ENCODE measurements at regions not wholly inside any gene's neighbourhood (a gene's known extent, or its start where the extent isn't known, plus 50 kb on each side); places are given as distances from the start of the nearest gene placed in this dataset.

- H3K4me1 ChIP-seq (ENCODE audit: control insufficient read depth, extremely low read depth, insufficient read depth, low read length), result peaks cover 4% of the 10 kb centered on the region
- no peaks in the 10 kb centered on the region for H3K79me2 ChIP-seq (ENCODE audit: control insufficient read depth, insufficient read depth, low read length)
- H3K9me3 ChIP-seq (ENCODE audit: control insufficient read depth, low read depth, low read length), result no peaks in the 10 kb centered on the region
- no peaks in the 10 kb centered on the region for H3K9me1 ChIP-seq (ENCODE audit: control insufficient read depth, extremely low read depth, insufficient read depth, low read length)
- peaks cover 3% of the 10 kb centered on the region for H3K27me3 ChIP-seq (ENCODE audit: control insufficient read depth, extremely low read depth, insufficient read depth, low read length)
- dilution Hi-C loops (cut with MboI; ENCODE audit: extremely low pct_ligation_motif_present, low sequenced_read_pairs), result no loop called here
- H4K20me1 ChIP-seq (ENCODE audit: control insufficient read depth, extremely low read depth, insufficient read depth, low read length), result no peaks in the 10 kb centered on the region
- FAIRE-seq, result no peak
- H3K4me3 ChIP-seq (ENCODE audit: control insufficient read depth in 2 of 3, extremely low read depth in 1 of 3, insufficient read depth in 2 of 3, low read depth in 1 of 3, low read length in 3 of 3), result no peak overlapping the region
- no peaks in the 10 kb centered on the region for H3K36me3 ChIP-seq (ENCODE audit: control insufficient read depth in 2 of 2, extremely low read depth in 1 of 2, insufficient read depth in 2 of 2, low read length in 2 of 2)
- no peak for DNase-seq (ENCODE audit: low read depth, low spot score)
- no peak overlapping the region for H3K4me2 ChIP-seq (ENCODE audit: control insufficient read depth, extremely low read depth, insufficient read depth, low read depth, low read length)
- TF ChIP-seq CTCF (optimal IDR thresholded peaks at IDR 0.05 in 1 of 3, IDR thresholded peaks at IDR 0.05 in 1 of 3, conservative IDR thresholded peaks at IDR 0.05 in 1 of 3; ENCODE audit: extremely low read depth in 1 of 3, insufficient read depth in 2 of 3, low read length in 3 of 3) (no peak), EZH2 (IDR thresholded peaks at IDR 0.05; ENCODE audit: low read length) (no peak)
- no peak overlapping the region for H3K9ac ChIP-seq (ENCODE audit: control insufficient read depth, extremely low read depth, insufficient read depth, low read length)
- H3K27ac ChIP-seq (ENCODE audit: control insufficient read depth, insufficient read depth, low read length), result no peak overlapping the region
- no peak overlapping the region for H2AFZ ChIP-seq (ENCODE audit: control insufficient read depth, low read length)
Observed at GRCh38 chr1:34324879-34325440, 148.3 kb downstream of the C1orf94 start.

- Histone ChIP-seq H3K4me3 (ENCODE audit: control insufficient read depth in 2 of 3, extremely low read depth in 1 of 3, insufficient read depth in 2 of 3, low read depth in 1 of 3, low read length in 3 of 3) (no peak overlapping the region), H3K9ac (ENCODE audit: control insufficient read depth, extremely low read depth, insufficient read depth, low read length) (no peak overlapping the region), H3K27ac (ENCODE audit: control insufficient read depth, insufficient read depth, low read length) (no peak overlapping the region), H3K4me2 (ENCODE audit: control insufficient read depth, extremely low read depth, insufficient read depth, low read depth, low read length) (no peak overlapping the region), H3K27me3 (ENCODE audit: control insufficient read depth, extremely low read depth, insufficient read depth, low read length) (no peaks in the 10 kb centered on the region), H3K9me1 (ENCODE audit: control insufficient read depth, extremely low read depth, insufficient read depth, low read length) (no peaks in the 10 kb centered on the region), H3K4me1 (ENCODE audit: control insufficient read depth, extremely low read depth, insufficient read depth, low read length) (no peaks in the 10 kb centered on the region), H2AFZ (ENCODE audit: control insufficient read depth, low read length) (no peak overlapping the region), H3K36me3 (ENCODE audit: control insufficient read depth in 2 of 2, extremely low read depth in 1 of 2, insufficient read depth in 2 of 2, low read length in 2 of 2) (no peaks in the 10 kb centered on the region), H4K20me1 (ENCODE audit: control insufficient read depth, extremely low read depth, insufficient read depth, low read length) (no peaks in the 10 kb centered on the region), H3K79me2 (ENCODE audit: control insufficient read depth, insufficient read depth, low read length) (no peaks in the 10 kb centered on the region), H3K9me3 (ENCODE audit: control insufficient read depth, low read depth, low read length) (no peaks in the 10 kb centered on the region)
- FAIRE-seq (no peak), DNase-seq (ENCODE audit: low read depth, low spot score) (no peak)
- dilution Hi-C loops (cut with MboI; ENCODE audit: extremely low pct_ligation_motif_present, low sequenced_read_pairs), result no loop called here
- TF ChIP-seq CTCF (optimal IDR thresholded peaks at IDR 0.05 in 1 of 3, IDR thresholded peaks at IDR 0.05 in 1 of 3, conservative IDR thresholded peaks at IDR 0.05 in 1 of 3; ENCODE audit: extremely low read depth in 1 of 3, insufficient read depth in 2 of 3, low read length in 3 of 3) (no peak), EZH2 (IDR thresholded peaks at IDR 0.05; ENCODE audit: low read length) (no peak)
Observed at GRCh38 chr1:34328281-34328799, 151.6 kb downstream of the C1orf94 start.
